ENCODE measurements at regions not wholly inside any gene's neighbourhood (a gene's known extent, or its start where the extent isn't known, plus 50 kb on each side); places are given as distances from the start of the nearest gene placed in this dataset.
A peak's percentile ranks its signal among the peaks of the same experiment; 100 is the strongest.

- DNase-seq, result peak; percentile 21
Measured at GRCh38 chr1:222095606-222096475, 354.0 kb upstream of the DUSP10 start.

- no peak for DNase-seq
Measured at GRCh38 chr1:222093518-222093917, 351.6 kb upstream of the DUSP10 start.

GRCh38 chr1:222090103-222090502, 348.2 kb upstream of the DUSP10 start:
- no peak for DNase-seq

GRCh38 chr1:222087221-222087920, 345.5 kb upstream of the DUSP10 start:
- DNase-seq, result no peak

GRCh38 chr1:222084996-222085395, 343.1 kb upstream of the DUSP10 start:
- DNase-seq, result peak; percentile 82

GRCh38 chr1:222084048-222084447, 342.2 kb upstream of the DUSP10 start:
- no peak for DNase-seq

GRCh38 chr1:222081859-222082258, 340.0 kb upstream of the DUSP10 start:
- peak; percentile 59 for DNase-seq

GRCh38 chr1:222079566-222079965, 337.7 kb upstream of the DUSP10 start:
- DNase-seq, result no peak

GRCh38 chr1:222077206-222077605, 335.3 kb upstream of the DUSP10 start:
- no peak for DNase-seq

- no peak for DNase-seq
Measured at GRCh38 chr1:222074317-222074716, 332.4 kb upstream of the DUSP10 start.

- DNase-seq, result peak; percentile 88
Measured at GRCh38 chr1:222073307-222073995, 331.6 kb upstream of the DUSP10 start.

- DNase-seq, result no peak
Measured at GRCh38 chr1:222071387-222071786, 329.5 kb upstream of the DUSP10 start.

GRCh38 chr1:222068937-222069336, 327.0 kb upstream of the DUSP10 start:
- peak; percentile 46 for DNase-seq

- no peak for DNase-seq
Measured at GRCh38 chr1:222068101-222068500, 326.2 kb upstream of the DUSP10 start.

- DNase-seq, result no peak
Measured at GRCh38 chr1:222066539-222066938, 324.6 kb upstream of the DUSP10 start.

GRCh38 chr1:222065234-222065633, 323.3 kb upstream of the DUSP10 start:
- no peak for DNase-seq

- DNase-seq, result peak; percentile 89
Measured at GRCh38 chr1:222064388-222065211, 322.7 kb upstream of the DUSP10 start.

GRCh38 chr1:222062640-222063039, 320.8 kb upstream of the DUSP10 start:
- DNase-seq, result no peak

- DNase-seq, result no peak
Measured at GRCh38 chr1:222061711-222062359, 319.9 kb upstream of the DUSP10 start.

- DNase-seq, result no peak
Measured at GRCh38 chr1:222060210-222060916, 318.5 kb upstream of the DUSP10 start.

- DNase-seq, result no peak
Measured at GRCh38 chr1:222058249-222058648, 316.4 kb upstream of the DUSP10 start.
